Fibroblast of the aortic adventitia (primary cell): ENCODE measurements at regions not wholly inside any gene's neighbourhood (a gene's known extent, or its start where the extent isn't known, plus 50 kb on each side); places are given as distances from the start of the nearest gene placed in this dataset.

Experiments
- DNase-seq: peaks from one replicate; pipeline ENCODE4 v3.0.0-alpha.2; 2010; ENCODE audit warnings: low read depth
- H3K4me3 ChIP-seq: 2 replicates; pipeline ENCODE4 v1.5.1; 2011; ENCODE audit warnings: low read depth, mild to moderate bottlenecking, control low read depth, low read length, moderate library complexity
- TF ChIP-seq, protein P1 (sequence below): IDR thresholded peaks from 2 replicates; pipeline ENCODE4 v1.5.1; 2011; ENCODE audit warnings: mild to moderate bottlenecking, low read length, control low read depth, inconsistent platforms; ENCODE audit not compliant: insufficient read depth

DNA sequence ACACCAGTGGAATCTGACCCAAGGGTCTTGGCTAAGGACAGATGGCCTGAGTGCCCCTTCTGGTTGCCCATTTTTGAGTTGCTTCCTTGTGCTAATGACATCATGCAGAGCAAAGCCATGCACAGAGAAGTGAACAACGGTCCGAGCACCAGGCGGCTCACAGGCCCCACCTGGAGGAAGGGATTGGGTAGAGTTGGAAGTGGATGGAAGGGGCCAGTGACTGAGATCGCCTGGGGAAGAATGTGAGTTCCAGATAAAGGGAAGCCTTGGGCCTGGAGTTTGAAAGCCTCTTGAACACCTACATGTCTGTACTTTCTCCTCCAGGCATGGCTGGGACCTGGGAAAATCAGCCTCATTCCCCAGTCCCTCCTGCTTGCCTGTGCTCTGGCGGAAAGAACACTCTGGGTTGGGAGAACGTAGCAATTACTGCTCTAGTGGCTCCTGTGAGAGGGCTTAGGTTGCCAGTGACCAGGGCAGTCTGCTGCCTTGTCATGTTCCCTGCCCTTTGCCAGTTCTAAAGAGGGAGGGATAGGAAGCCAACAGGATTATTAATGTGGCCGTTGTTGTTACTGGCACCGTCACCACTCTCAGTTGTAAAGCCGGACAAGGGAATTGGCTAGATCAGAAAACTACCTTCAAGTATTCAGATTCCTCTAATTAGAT, 62.5 kb upstream of the PTPN3 start:
- no peak for DNase-seq
- H3K4me3 ChIP-seq = no peak overlapping the region
- TF ChIP-seq, protein P1, sequence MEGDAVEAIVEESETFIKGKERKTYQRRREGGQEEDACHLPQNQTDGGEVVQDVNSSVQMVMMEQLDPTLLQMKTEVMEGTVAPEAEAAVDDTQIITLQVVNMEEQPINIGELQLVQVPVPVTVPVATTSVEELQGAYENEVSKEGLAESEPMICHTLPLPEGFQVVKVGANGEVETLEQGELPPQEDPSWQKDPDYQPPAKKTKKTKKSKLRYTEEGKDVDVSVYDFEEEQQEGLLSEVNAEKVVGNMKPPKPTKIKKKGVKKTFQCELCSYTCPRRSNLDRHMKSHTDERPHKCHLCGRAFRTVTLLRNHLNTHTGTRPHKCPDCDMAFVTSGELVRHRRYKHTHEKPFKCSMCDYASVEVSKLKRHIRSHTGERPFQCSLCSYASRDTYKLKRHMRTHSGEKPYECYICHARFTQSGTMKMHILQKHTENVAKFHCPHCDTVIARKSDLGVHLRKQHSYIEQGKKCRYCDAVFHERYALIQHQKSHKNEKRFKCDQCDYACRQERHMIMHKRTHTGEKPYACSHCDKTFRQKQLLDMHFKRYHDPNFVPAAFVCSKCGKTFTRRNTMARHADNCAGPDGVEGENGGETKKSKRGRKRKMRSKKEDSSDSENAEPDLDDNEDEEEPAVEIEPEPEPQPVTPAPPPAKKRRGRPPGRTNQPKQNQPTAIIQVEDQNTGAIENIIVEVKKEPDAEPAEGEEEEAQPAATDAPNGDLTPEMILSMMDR = no peak

DNA sequence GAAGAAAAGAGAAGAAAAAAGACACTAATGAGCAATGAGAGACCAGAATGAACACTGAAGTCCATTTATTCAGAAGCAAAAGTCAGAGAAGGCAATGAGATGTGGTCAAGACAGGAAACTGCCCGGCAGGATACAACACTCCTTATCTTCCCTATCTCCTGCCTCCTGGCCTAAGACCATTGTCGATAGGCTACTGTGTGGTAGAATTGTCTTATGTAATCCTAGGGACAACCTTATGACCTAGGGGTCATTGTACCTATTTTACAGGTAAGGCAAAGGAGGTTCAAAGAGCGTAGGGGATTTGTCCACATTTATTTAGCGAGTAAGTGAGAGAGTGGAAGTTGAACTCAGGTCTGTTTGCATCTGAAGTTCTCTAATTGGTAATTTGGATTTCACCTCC, 63.0 kb upstream of the PTPN3 start:
- DNase-seq = no peak
- no peak overlapping the region for H3K4me3 ChIP-seq
- TF ChIP-seq, protein P1 = no peak

DNA sequence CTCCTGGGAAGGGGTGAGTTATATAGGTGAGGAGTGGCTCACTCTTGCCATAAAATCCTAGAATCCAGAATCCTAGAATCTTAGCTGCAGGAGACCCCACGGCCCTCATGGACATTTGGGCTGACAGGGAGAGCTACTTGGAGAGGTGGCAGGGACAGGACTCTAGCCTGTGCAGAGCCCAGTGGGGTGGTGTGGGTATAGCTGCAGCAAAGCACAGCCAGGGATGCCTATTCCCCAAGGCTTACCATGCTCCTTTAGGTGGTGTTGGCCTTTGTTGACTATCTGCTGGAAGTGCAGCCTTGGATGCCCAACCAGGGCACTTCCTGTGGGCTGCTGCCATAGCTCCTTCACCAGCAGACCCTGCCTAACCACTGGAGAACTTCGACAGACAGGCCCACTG, 70.0 kb upstream of the PTPN3 start:
- TF ChIP-seq, protein P1 = no peak
- no peak overlapping the region for H3K4me3 ChIP-seq
- no peak for DNase-seq

DNA sequence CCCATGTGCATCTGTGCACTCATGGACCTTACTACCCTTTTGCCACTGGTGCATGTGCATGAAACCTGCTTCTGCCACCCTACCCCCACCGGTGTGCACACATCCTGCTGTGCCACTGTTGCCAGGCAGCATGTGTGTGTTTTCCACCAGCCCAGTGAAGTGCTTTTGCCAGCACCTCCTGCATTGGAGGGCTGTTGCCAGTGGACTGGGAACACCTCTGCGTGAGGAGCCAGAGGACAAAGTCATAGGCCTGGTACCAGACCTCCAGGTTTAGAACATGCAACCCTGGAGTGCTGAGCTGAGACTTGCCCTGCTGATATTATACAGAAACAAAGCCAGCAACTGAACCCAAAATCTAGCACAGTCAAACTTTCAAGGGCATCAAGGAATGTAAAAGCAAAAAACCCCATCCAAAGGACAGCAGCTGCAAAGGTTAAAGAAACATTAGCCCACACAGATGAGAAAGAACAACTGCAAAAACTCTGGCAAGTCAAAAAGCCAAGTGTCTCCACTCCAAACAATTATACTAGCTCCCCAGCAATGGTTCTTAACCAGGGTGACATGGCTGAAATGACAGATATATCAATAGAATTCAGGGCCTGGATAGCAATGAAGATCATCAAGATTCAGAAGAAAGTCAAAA, 70.6 kb upstream of the PTPN3 start:
- no peak overlapping the region for H3K4me3 ChIP-seq
- TF ChIP-seq, protein P1 = no peak
- DNase-seq = no peak

DNA sequence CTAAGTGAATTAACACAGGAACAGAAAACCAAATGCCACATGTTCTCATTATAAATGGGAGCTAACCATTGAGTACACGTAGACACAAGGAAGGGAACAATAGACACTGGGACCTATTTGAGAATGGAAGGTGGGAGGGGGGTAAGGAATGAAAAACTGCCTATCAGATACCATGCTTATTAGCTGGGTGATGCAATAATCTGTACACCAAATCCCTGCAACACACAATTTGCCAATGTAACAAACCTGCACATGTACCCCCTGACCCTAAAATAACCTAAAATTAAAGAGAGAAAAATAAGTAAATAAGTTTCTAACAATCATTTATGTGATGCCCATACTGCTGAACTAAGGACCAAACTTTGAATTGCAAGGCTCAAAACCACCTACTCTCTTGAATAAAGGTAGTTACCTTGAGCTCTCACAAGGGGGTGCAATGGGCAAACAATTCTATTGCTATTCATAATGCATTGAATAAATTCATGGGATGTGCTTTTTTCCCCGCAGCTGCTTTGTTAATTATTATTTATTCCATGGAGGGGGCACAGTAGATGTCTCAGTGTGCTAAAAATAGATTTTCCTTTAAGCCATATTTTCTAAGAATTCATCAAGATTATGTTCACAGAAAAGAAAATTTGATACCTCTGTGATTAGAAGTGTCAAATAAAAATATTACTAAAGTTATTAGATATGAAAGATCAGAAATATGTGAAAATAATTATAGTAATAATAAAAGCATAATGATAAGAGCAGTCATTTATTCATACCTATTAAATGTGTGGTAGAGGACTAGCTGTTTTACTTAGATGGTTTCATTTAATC, 76.2 kb upstream of the PTPN3 start:
- no peak overlapping the region for H3K4me3 ChIP-seq
- peak; percentile 77 for DNase-seq
- TF ChIP-seq, protein P1 = peak; percentile 71

DNA sequence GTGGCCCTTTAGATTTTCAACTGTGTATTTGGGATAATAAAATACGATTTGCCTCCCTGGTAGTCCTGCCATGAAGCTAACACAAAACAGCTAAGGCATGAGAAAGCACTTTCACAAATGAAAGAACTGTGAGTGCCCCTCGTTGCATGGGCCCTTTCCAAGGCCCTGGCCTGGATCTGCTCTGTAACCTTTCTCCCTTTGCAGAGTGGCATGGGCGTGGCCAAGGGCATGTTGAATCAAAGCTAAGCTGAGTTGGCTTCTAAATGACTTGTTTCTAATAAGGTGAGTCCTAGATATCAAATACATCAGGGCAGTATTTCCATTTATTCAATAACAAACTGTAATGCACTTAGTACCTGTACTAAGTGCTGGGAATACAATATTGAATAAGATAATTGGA, 78.7 kb upstream of the PTPN3 start:
- TF ChIP-seq, protein P1 = no peak
- H3K4me3 ChIP-seq = no peak overlapping the region
- no peak for DNase-seq
